C4-2B (cell line): ENCODE measurements at regions not wholly inside any gene's neighbourhood (a gene's known extent, or its start where the extent isn't known, plus 50 kb on each side); places are given as distances from the start of the nearest gene placed in this dataset.

Experiments used
- H3K27ac ChIP-seq: fragments of 450-650 bp; 2 replicates; pipeline ENCODE4 v1.5.1; 2017
- CTCF ChIP-seq: fragments of 450-650 bp; conservative IDR thresholded peaks from 2 replicates; pipeline ENCODE4 v1.5.1; 2017; ENCODE audit warnings: mild to moderate bottlenecking
- ZFX ChIP-seq: fragments of 450-650 bp; IDR thresholded peaks from 2 replicates; pipeline ENCODE4 v1.6.1; 2017

GRCh38 chr9:129484352-129485000 lies 136.4 kb downstream of the C9orf50 start:
- H3K27ac ChIP-seq: peak overlapping the region; percentile 99
- no peak for TF ChIP-seq CTCF
- no peak for TF ChIP-seq ZFX

DNA sequence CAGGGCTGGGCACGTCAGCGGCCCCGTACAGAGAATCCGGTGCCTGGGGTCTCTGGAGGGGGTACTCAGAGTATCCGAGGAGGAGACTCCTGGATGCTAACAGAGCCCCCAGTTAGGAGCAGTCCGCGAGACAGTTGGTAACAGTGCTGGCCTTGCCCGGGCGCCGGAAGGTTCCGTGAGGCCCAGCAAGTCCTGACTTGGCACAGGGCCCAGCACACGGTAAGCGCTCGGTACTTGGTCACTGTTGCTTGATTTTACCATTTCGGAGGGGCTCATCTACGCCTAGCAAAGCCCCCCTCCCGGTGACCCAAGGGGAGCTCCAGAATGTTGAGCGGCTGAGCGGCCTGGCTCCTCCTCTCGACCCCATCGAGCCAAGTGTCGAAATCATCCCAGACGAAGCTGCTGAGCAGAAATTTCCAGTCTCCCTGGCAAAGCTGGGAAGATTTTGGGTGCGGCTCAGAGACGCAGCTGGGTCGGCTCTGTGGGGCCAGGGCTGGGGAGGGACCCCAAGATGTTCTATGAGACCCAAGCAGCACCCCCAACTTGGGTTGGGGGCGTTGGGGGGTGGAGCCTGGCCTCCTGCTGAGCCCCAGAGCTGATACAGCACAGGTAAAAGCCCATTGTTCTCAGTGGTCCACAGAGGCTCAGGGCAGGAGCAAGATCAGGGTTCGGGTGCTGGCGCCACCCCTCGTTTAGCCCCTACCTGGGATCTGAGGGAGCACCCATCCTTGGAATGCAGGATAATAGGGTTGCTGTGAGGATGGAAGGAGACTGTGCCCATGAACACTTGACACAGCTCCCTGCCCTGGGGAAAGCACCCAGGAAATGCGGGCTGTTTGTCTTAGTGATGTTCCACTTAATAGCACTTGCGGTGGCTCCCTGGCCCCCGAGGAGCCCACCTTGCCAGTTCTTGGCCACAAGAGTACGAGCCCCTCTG lies 137.2 kb downstream of the C9orf50 start:
- peak overlapping the region; percentile 99 for H3K27ac ChIP-seq
- no peak for TF ChIP-seq CTCF
- peak; percentile 28; the same call in 1 of the 2 replicates for TF ChIP-seq ZFX

GRCh38 chr9:129482521-129483414 lies 138.1 kb downstream of the C9orf50 start:
- H3K27ac ChIP-seq: peak overlapping the region; percentile 99
- TF ChIP-seq ZFX (peak; percentile 70; the same call in 1 of the 2 replicates), CTCF (no peak)

DNA sequence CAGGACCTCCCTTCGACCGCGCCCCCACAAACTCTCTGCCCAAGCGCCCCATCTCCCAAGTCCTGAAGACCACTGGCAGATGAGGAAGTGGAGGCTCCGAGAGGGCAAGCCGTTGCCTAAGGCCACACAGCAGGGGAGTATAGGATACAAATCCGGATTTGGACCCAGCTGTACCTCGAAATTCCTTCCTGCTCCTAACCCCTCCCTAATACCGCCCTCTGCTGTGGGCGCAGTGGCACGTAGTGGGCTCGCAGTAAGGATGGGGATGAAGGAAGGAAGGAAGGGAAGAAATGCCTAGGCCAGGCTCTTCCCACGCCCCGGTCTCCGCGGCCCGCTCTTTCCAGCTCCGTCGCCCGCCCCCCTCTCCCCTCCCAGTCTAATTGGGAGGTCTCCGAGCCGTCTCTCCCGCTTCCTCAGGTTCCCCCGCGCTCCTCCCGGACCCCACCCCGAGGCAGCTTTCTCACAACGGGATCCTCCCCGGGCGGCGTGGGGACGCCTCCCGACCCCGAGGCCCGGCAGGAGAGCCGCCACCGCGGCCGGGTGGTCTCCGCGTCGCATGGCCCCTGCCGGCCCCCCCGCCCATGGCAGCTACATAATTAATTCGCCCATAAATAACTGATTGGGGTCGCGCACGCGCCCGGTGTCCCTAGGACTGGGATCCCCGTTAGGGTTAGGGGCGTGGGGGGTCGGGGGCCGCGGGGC lies 138.9 kb downstream of the C9orf50 start:
- TF ChIP-seq CTCF: no peak
- H3K27ac ChIP-seq: peak overlapping the region; percentile 99

DNA sequence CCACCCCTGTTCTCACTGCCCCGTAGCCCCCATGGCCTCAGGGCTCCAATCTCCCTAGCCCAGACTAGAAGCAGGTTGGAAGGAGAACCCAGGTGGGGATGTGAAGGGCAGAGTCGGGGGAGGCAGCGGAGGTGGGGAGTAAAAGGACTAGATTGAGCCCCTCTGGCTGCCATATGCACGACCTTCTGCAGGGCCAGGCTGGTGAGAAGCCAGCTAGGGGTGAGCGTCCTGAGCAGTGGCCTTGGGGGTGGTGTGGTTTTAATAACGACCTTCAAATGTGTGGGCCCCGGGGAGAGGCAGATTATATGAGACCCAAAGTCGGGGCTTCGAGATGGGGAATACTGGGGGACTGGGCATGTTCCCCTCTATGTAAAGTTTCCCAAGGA lies 139.5 kb downstream of the C9orf50 start:
- peak overlapping the region; percentile 99 for H3K27ac ChIP-seq
- TF ChIP-seq CTCF: no peak
- TF ChIP-seq ZFX: no peak

DNA sequence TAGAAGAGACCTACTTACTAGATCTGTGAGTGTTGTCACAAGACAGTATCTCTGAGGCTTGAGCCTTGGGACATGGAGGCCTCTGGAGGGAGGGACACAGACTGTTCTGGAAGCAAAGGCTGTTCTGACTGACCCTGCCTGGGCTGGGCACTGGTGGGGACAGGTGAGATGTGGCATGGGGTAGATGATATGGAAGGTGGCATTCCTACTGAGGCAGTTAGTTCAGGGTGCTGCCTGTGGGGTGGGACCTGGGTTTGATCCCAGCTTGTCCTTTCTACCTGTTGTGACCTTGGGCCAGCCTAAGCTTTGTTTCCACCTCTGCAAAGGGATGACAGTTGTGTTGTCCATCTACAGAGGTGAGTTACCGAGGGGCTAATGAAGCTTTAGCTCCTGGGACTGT lies 140.2 kb downstream of the C9orf50 start:
- H3K27ac ChIP-seq: peak overlapping the region; percentile 99; the same call in 1 of the 2 replicates
- TF ChIP-seq CTCF: no peak
- no peak for TF ChIP-seq ZFX
